Caco-2 (cell line): ENCODE measurements at regions not wholly inside any gene's neighbourhood (a gene's known extent, or its start where the extent isn't known, plus 50 kb on each side); places are given as distances from the start of the nearest gene placed in this dataset.

ENCODE experiments used
- BruUV-seq: library from RNA; stranded (reverse); fragments of 400-500 nt; replicated peaks from 2 replicates; lab custom pipeline; 2021; lab: Mats Ljungman, UMichigan
- CTCF ChIA-PET: fragments of 300-600 bp; sonication (Branson Sonifier 250); formaldehyde crosslinking; loops from one replicate; lab custom pipeline; 2022; ENCODE audit warnings: antibody characterized with exemption; lab: Charles Lee
- POLR2A ChIA-PET: fragments of 300-600 bp; sonication (Branson Sonifier 250); formaldehyde crosslinking; loops from one replicate; lab custom pipeline; 2022; ENCODE audit warnings: antibody characterized with exemption; lab: Charles Lee
- DNase-seq, 2 experiments: peaks; one replicate each; pipeline versions ENCODE4 v3.0.0 to v3.0.0-alpha.2; 2020 to 2022
- H3K27me3 ChIP-seq: replicated peaks from 2 replicates; pipeline ENCODE4 v1.6.0; 2011; ENCODE audit warnings: low read length; ENCODE audit not compliant: control insufficient read depth, insufficient read depth
- H3K36me3 ChIP-seq: 2 replicates; pipeline ENCODE4 v1.5.1; 2011; ENCODE audit warnings: low read length; ENCODE audit not compliant: control insufficient read depth, insufficient read depth
- H3K4me1 ChIP-seq: fragments of 250-450 bp; sonication (Bioruptor Pico); 2 replicates; pipeline ENCODE4 v1.5.1; 2020; ENCODE audit warnings: mild to moderate bottlenecking
- H3K4me3 ChIP-seq: 2 replicates; pipeline ENCODE4 v1.5.1; 2011; ENCODE audit warnings: low read depth, mild to moderate bottlenecking, control low read depth, low read length
- H3K9me3 ChIP-seq: fragments of 250-450 bp; sonication (Bioruptor Pico); 2 replicates; pipeline ENCODE4 v1.5.1; 2020; ENCODE audit warnings: mild to moderate bottlenecking, moderate library complexity
- H3K27ac Mint-ChIP-seq: one replicate; pipeline ENCODE4 v1.8.0; 2022; ENCODE audit warnings: mixed read lengths; ENCODE audit not compliant: unreplicated experiment
- H3K27me3 Mint-ChIP-seq: one replicate; pipeline ENCODE4 v1.8.0; 2022; ENCODE audit warnings: mixed read lengths; ENCODE audit not compliant: insufficient read depth, unreplicated experiment
- H3K36me3 Mint-ChIP-seq: one replicate; pipeline ENCODE4 v1.8.0; 2022; ENCODE audit warnings: mild to moderate bottlenecking, mixed read lengths; ENCODE audit not compliant: insufficient read depth, unreplicated experiment
- H3K4me1 Mint-ChIP-seq: one replicate; pipeline ENCODE4 v1.8.0; 2022; ENCODE audit warnings: low read depth, mixed read lengths; ENCODE audit not compliant: unreplicated experiment
- H3K4me3 Mint-ChIP-seq: one replicate; pipeline ENCODE4 v1.8.0; 2022; ENCODE audit warnings: mild to moderate bottlenecking, moderate library complexity, mixed read lengths; ENCODE audit not compliant: unreplicated experiment
- H3K9me3 Mint-ChIP-seq: one replicate; pipeline ENCODE4 v1.8.0; 2022; ENCODE audit warnings: mixed read lengths; ENCODE audit not compliant: unreplicated experiment
- intact Hi-C: fragments of 100-400 bp; cut with micrococcal nuclease; formaldehyde crosslinking; loops from one replicate; pipeline ENCODE4 v1.10.0; 2022; ENCODE audit not compliant: unreplicated experiment
- TF ChIP-seq, protein P1 (sequence below), 2 experiments: fragments of 200-600 bp in 1 of 2; IDR thresholded peaks; 1 replicate in 1 of 2; 2 replicates in 1 of 2; pipeline versions ENCODE4 v1.5.1 to v1.8.0; 2011 to 2022; ENCODE audit warnings: antibody characterized with exemption in 1 of 2, control low read depth in 1 of 2, inconsistent platforms in 1 of 2, low read depth in 1 of 2, low read length in 1 of 2, mild to moderate bottlenecking in 1 of 2, moderate library complexity in 1 of 2; ENCODE audit not compliant: insufficient read depth in 1 of 2, severe bottlenecking in 1 of 2, unreplicated experiment in 1 of 2

DNA sequence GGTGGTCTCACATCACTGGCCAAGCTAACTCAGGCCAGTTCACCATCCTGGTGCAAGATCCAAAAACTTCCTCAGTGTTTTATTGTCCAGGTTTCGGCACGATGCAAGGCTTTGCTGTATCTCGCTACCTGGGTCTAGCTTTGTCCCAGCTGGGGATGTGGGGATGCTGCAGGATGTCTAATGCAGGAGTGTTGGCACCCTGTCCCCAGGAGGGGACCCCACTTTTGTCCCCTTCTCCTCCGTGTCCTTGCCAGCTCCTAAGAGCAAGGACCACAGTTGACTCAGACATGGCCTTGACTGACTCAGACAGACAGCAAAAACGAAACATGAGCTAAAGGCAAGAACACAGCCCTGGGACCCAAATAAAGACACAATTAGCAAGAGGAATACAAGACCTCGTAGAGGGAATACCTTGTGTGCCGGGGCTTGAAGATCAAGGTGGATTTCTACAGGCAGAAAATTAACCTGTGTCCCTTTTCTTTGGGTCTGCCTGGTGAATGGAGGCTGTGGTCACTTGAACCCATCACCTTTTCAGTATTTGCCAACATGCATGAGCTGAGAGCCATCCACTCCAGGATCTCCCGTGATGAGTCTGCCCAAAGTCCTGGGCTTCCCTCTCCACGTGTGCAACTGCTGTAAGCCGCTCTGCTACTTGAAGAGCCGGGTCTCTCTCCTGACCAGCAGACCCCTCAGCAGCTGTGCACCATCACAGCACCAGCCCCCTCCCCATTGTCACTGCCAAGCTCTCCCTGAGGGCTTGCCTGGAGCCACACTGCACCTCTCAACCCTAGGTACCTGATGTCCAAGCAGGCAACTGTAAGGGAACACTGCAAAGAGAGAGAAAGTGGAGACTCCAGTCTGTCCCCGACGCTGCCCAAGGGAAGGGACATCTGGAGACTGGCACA, 149.5 kb upstream of the ZNF507 start:
- no TSS peak for BruUV-seq
- H3K9me3 ChIP-seq, result no peaks in the 10 kb centered on the region
- H3K27ac Mint-ChIP-seq, result no peak overlapping the region
- H3K27me3 ChIP-seq, result peaks cover 1% of the 10 kb centered on the region; the same call in 1 of the 2 replicates
- H3K27me3 Mint-ChIP-seq, result peaks cover 3% of the 10 kb centered on the region
- POLR2A ChIA-PET, result no interaction called here
- intact Hi-C loops, result no loop called here
- no peaks in the 10 kb centered on the region for H3K4me1 ChIP-seq
- no peak overlapping the region for H3K4me3 Mint-ChIP-seq
- TF ChIP-seq, protein P1, sequence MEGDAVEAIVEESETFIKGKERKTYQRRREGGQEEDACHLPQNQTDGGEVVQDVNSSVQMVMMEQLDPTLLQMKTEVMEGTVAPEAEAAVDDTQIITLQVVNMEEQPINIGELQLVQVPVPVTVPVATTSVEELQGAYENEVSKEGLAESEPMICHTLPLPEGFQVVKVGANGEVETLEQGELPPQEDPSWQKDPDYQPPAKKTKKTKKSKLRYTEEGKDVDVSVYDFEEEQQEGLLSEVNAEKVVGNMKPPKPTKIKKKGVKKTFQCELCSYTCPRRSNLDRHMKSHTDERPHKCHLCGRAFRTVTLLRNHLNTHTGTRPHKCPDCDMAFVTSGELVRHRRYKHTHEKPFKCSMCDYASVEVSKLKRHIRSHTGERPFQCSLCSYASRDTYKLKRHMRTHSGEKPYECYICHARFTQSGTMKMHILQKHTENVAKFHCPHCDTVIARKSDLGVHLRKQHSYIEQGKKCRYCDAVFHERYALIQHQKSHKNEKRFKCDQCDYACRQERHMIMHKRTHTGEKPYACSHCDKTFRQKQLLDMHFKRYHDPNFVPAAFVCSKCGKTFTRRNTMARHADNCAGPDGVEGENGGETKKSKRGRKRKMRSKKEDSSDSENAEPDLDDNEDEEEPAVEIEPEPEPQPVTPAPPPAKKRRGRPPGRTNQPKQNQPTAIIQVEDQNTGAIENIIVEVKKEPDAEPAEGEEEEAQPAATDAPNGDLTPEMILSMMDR (IDR thresholded peaks at IDR 0.05; ENCODE audit: insufficient read depth in 1 of 2, low read depth in 1 of 2, low read length in 1 of 2, severe bottlenecking in 1 of 2, unreplicated experiment in 1 of 2), result no peak
- no peak for DNase-seq
- H3K4me1 Mint-ChIP-seq, result no peaks in the 10 kb centered on the region
- no peak overlapping the region for H3K4me3 ChIP-seq
- no peaks in the 10 kb centered on the region for H3K36me3 Mint-ChIP-seq
- H3K36me3 ChIP-seq, result no peaks in the 10 kb centered on the region
- H3K9me3 Mint-ChIP-seq, result no peaks in the 10 kb centered on the region
- CTCF ChIA-PET, result no interaction called here

DNA sequence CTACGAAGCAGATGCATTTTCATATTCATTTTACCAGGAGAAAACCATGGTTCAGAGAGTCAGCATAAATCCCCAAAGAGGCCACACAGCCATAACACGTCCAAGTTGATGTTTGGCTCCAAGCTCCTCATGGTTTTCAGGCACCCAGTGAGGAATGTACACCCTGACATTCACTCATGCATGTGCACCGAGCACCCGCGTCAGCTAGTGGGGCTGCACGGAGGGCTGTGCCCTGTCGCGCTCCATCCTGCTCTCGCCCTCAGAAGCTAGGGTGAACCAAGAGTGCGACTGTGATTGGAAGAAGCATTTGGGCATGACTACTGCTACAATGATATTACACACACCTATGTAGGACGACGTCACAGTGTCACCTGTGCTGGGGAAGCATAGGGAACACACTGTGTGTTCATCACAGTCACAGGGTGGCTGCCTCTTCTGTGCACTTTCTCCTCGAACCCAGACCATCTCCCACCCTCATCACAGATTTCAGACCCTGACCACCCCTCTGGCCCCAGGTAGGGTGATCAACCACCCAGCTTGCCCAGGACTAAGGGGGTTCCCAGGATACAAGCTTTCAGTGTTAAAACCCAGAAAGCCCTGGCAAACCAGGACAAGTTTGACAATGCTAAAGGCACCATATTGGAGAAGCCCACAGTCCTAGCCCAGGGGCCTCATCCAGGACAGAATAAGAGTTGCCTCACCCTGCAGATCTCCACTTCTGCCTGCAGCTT, 148.6 kb upstream of the ZNF507 start:
- DNase-seq, result no peak
- no peaks in the 10 kb centered on the region for H3K9me3 Mint-ChIP-seq

More for the DNA sequence above, 148.6 kb upstream of the ZNF507 start:
- no peaks in the 10 kb centered on the region for H3K36me3 ChIP-seq
- no peaks in the 10 kb centered on the region for H3K9me3 ChIP-seq
- Mint-ChIP-seq H3K27me3 (peaks cover 3% of the 10 kb centered on the region), H3K36me3 (no peaks in the 10 kb centered on the region), H3K27ac (no peak overlapping the region), H3K4me3 (no peak overlapping the region), H3K4me1 (no peaks in the 10 kb centered on the region)
- ChIA-PET POLR2A (no interaction called here), CTCF (no interaction called here)
- peaks cover 1% of the 10 kb centered on the region; the same call in 1 of the 2 replicates for H3K27me3 ChIP-seq
- no TSS peak for BruUV-seq
- H3K4me3 ChIP-seq, result no peak overlapping the region
- TF ChIP-seq, protein P1 (IDR thresholded peaks at IDR 0.05; ENCODE audit: insufficient read depth in 1 of 2, low read depth in 1 of 2, low read length in 1 of 2, severe bottlenecking in 1 of 2, unreplicated experiment in 1 of 2), result no peak
- H3K4me1 ChIP-seq, result no peaks in the 10 kb centered on the region
- intact Hi-C loops, result no loop called here
